ENCODE measurements at regions not wholly inside any gene's neighbourhood (a gene's known extent, or its start where the extent isn't known, plus 50 kb on each side); places are given as distances from the start of the nearest gene placed in this dataset.

GRCh38 chr1:245041058-245041698, 113.6 kb upstream of the KIF26B start:
- no TSS peak for BruUV-seq (replicated peaks)
- TF ChIP-seq TEAD1 (CRISPR knock-in tag; IDR thresholded peaks at IDR 0.05) (no peak), CTCF (IDR thresholded peaks at IDR 0.05 in 2 of 3, conservative IDR thresholded peaks at IDR 0.05 in 1 of 3; ENCODE audit: insufficient read depth in 2 of 3, low read depth in 1 of 3, low read length in 3 of 3) (peak in 1 of 3 experiments; percentile 16; a peak in 2 of 6 replicates), MITF (IDR thresholded peaks at IDR 0.05) (no peak), DPF2 (IDR thresholded peaks at IDR 0.05) (0 out of 2 replicates have a peak, but pooled peaks have one; percentile 11), VEZF1 (CRISPR knock-in tag; IDR thresholded peaks at IDR 0.05) (no peak), ZNF41 (CRISPR knock-in tag; conservative IDR thresholded peaks at IDR 0.05) (no peak), CREM (IDR thresholded peaks at IDR 0.05; ENCODE audit: low read depth) (0 out of 2 replicates have a peak, but pooled peaks have one; percentile 42), CBFA2T3 (IDR thresholded peaks at IDR 0.05) (no peak), EHMT2 (IDR thresholded peaks at IDR 0.05) (0 out of 2 replicates have a peak, but pooled peaks have one; percentile 31), SMAD3 (CRISPR knock-in tag; conservative IDR thresholded peaks at IDR 0.05) (no peak)
- Histone ChIP-seq H3K9me3 (replicated peaks; ENCODE audit: control insufficient read depth, insufficient read depth, low read depth, low read length) (no peaks in the 10 kb centered on the region), H3K4me3 (no peak overlapping the region), H3K36me3 (ENCODE audit: control insufficient read depth, insufficient read depth, low read length) (no peaks in the 10 kb centered on the region), H4K20me1 (replicated peaks; ENCODE audit: control insufficient read depth, insufficient read depth, low read length) (no peaks in the 10 kb centered on the region), H3K4me1 (replicated peaks in 1 of 2; ENCODE audit: control insufficient read depth in 2 of 2, insufficient read depth in 2 of 2, low read length in 2 of 2) (peaks cover 0 to 20% of the 10 kb centered on the region in 2 experiments; a peak in 3 of 5 replicates), H3K27ac (ENCODE audit: extremely low read depth, low read depth, low read length) (no peak overlapping the region), H3K9me1 (ENCODE audit: control insufficient read depth, insufficient read depth, low read length) (no peaks in the 10 kb centered on the region), H3K4me2 (ENCODE audit: insufficient read depth, low read length) (no peak overlapping the region), H2AFZ (ENCODE audit: low read depth, low read length) (no peak overlapping the region), H3K9ac (ENCODE audit: insufficient read depth in 1 of 2, low read depth in 2 of 2, low read length in 2 of 2) (no peak overlapping the region), H3K79me2 (ENCODE audit: control insufficient read depth, insufficient read depth, low read length) (no peaks in the 10 kb centered on the region), H3K27me3 (ENCODE audit: control insufficient read depth in 2 of 2, insufficient read depth in 2 of 2, low read length in 2 of 2) (no peaks in the 10 kb centered on the region)
- intact Hi-C loops (cut with micrococcal nuclease) = loop anchor here (5.0 to 10.0 kb wide), 3 partner anchors 124 to 389 kb away; partner anchors contain the start of genes COX20 and DESI2
- FAIRE-seq = no peak
- peak; percentile 57 for ATAC-seq
- CTCF ChIA-PET (ENCODE audit: low intra/inter-chr PET ratio) = interaction anchor here (0.5 to 1.2 kb wide), 4 partner anchors 70 to 240 kb away, joined by 3 to 5 read pairs (median 4); partner anchors contain the start of gene HNRNPU
- WGBS (ENCODE audit: insufficient coverage, low coverage, missing lambda C conversion rate) = 25% methylated on average over 9 of the region's 9 CpGs
- POLR2A ChIA-PET = interaction anchor here (0.8 to 2.5 kb wide), 4 partner anchors 10 to 190 kb away, joined by 3 to 19 read pairs (median 8); partner anchors contain the start of gene HNRNPU
- in situ Hi-C loops (cut with MboI) = loop anchor here (5.0 to 25.0 kb wide), 2 partner anchors 179 to 429 kb away; partner anchors contain the start of gene HNRNPU
- DNase-seq (ENCODE audit: extremely low read depth in 1 of 4, low spot score in 3 of 4) = peak in 1 of 4 experiments; percentile 22

Data from K562 (cell line).